Skeletal muscle tissue (tissue), 3 donors: ENCODE measurements at regions not wholly inside any gene's neighbourhood (a gene's known extent, or its start where the extent isn't known, plus 50 kb on each side); places are given as distances from the start of the nearest gene placed in this dataset.
"Not testable (repeated sequence)": the region's sequence is repeated elsewhere in the genome, so short reads cannot be mapped to it uniquely, and the experiment has no call there.

Source experiments
- H3K27ac ChIP-seq: one replicate; pipeline ENCODE4 v1.7.0; 2013; ENCODE audit warnings: mild to moderate bottlenecking, low read depth, low read length, inconsistent platforms
- H3K27me3 ChIP-seq, 3 donors: one replicate each; pipeline ENCODE4 v1.7.0; 2013; ENCODE audit warnings: low read length in 3 of 3; ENCODE audit not compliant: control insufficient read depth in 3 of 3, insufficient read depth in 3 of 3
- H3K36me3 ChIP-seq, 3 donors: one replicate each; pipeline ENCODE4 v1.7.0; 2013; ENCODE audit warnings: low read length in 3 of 3; ENCODE audit not compliant: control insufficient read depth in 3 of 3, insufficient read depth in 3 of 3
- H3K4me1 ChIP-seq, 3 donors: one replicate each; pipeline ENCODE4 v1.7.0; 2013; ENCODE audit warnings: low read length in 3 of 3, mild to moderate bottlenecking in 3 of 3; ENCODE audit not compliant: control insufficient read depth in 3 of 3, insufficient read depth in 3 of 3
- H3K4me3 ChIP-seq, 3 donors: one replicate each; pipeline ENCODE4 v1.7.0; 2013; ENCODE audit warnings: low read length in 3 of 3
- H3K9ac ChIP-seq, 3 donors: one replicate each; pipeline ENCODE4 v1.7.0; 2013; ENCODE audit warnings: low read length in 3 of 3, mild to moderate bottlenecking in 3 of 3, moderate library complexity in 2 of 3, low read depth in 1 of 3
- H3K9me3 ChIP-seq, 3 donors: one replicate each; pipeline ENCODE4 v1.7.0; 2013; ENCODE audit warnings: low read length in 3 of 3; ENCODE audit not compliant: control insufficient read depth in 3 of 3
- donor health status: Osteomylitis.

DNA sequence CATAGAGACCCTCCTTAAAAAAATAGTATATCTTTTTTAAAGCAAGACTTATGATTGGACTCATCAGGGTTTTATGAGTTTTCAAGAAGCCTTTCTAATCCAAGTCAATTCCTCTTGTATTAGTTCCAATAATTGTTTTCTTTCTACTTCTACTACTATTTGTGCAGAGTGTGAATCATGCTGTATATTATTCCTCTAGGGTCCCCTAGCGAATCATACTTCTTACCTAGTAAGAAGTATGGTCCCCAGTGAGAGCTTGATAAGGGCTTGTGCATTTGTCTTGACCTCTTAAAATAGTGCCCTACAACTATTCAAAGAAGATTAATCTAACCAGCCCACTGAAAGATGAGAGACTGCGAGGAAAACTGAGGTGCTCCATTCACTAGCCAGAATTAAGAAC, 715.7 kb upstream of the ZP4 start:
- Histone ChIP-seq H3K4me1 (no peaks in the 10 kb centered on the region), H3K36me3 (no peaks in the 10 kb centered on the region), H3K27ac (no peak overlapping the region), H3K9me3 (no peaks in the 10 kb centered on the region), H3K4me3 (no peak overlapping the region), H3K9ac (no peak overlapping the region), H3K27me3 (no peaks in the 10 kb centered on the region)

DNA sequence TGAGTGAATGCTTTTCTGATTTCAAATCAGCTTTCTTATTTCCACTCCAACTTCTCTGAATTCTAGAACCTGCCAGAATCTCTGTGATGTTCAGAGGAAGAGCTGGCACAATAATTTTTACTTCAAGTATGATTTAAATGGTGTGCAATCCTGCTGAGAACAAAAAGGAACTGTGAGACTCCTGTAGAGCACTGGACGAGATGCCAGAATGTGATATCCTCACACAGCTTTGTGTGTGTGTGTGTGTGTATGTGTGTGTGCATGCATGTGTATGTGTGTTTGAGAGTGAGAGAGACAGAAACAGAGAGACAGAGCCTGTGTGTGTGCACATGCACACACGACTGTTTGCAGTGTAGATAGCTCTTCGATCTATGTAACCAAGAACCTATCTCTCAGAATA, 713.6 kb upstream of the ZP4 start:
- H3K27me3 ChIP-seq, result no peaks in the 10 kb centered on the region
- no peak overlapping the region for H3K27ac ChIP-seq
- H3K9me3 ChIP-seq, result no peaks in the 10 kb centered on the region
- no peak overlapping the region for H3K9ac ChIP-seq
- no peaks in the 10 kb centered on the region for H3K4me1 ChIP-seq
- no peaks in the 10 kb centered on the region for H3K36me3 ChIP-seq
- H3K4me3 ChIP-seq, result no peak overlapping the region

DNA sequence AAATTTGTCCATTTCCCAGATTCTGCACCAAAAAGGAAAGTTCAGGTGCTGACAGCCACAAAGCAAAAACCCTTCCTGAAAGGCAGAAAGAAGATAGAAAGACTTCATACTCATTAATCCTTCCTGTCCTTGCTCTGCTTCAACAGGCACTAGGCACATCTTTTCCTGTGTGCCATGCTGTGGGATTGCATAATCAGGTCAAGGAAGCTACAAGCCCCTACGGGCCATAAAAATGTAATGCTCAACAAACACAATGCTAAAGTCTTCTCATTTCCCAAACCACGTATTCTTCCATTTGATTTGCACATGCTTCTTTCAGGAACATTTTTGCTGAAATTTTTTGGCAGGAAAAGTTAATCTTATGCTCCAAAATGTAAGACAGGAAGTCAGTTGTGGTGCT, 710.9 kb upstream of the ZP4 start:
- H3K36me3 ChIP-seq, H3K9ac ChIP-seq, H3K4me3 ChIP-seq, H3K27ac ChIP-seq, H3K4me1 ChIP-seq, H3K27me3 ChIP-seq, H3K9me3 ChIP-seq: not testable (repeated sequence)

- Histone ChIP-seq H3K27ac (no peak overlapping the region), H3K4me3 (no peak overlapping the region), H3K27me3 (no peaks in the 10 kb centered on the region), H3K9me3 (no peaks in the 10 kb centered on the region), H3K36me3 (no peaks in the 10 kb centered on the region), H3K4me1 (no peaks in the 10 kb centered on the region), H3K9ac (no peak overlapping the region)
Measured at GRCh38 chr1:238596703-238597102, 706.0 kb upstream of the ZP4 start.

GRCh38 chr1:238592621-238593020, 701.9 kb upstream of the ZP4 start:
- H3K27ac ChIP-seq, result no peak overlapping the region
- H3K4me3 ChIP-seq, result no peak overlapping the region

DNA sequence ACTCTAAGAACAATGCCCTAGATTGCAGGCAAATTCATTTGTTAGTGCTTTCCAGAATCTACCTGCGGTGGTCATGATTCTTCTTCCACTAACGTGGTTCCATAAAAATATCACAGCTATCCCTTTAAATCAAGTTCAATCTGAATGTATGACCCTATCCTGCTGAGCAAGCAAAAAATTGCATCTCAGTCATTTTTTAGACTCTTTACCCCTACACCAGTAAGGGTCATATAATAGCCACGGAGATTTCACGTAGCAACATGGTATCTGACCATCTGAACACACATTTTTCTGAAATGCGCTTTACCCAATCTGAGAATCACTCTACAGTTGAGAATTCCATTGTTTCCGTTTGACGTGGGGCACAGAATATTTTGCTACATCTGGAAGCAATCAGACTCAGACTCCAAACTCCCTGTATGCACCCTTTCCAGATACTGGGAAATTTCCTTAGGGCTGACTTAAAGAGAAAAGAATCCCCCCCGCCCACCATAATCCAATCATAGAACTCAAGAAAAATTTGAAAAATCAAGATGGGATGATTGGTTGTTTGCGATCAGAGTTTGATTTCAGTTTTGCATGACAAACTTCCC, 699.2 kb upstream of the ZP4 start:
- Histone ChIP-seq H3K9ac (no peak overlapping the region), H3K9me3 (no peaks in the 10 kb centered on the region), H3K27me3 (no peaks in the 10 kb centered on the region), H3K36me3 (no peaks in the 10 kb centered on the region), H3K27ac (no peak overlapping the region), H3K4me3 (no peak overlapping the region), H3K4me1 (no peaks in the 10 kb centered on the region)

More at GRCh38 chr1:238592621-238593020, 701.9 kb upstream of the ZP4 start:
- Histone ChIP-seq H3K4me1 (no peaks in the 10 kb centered on the region), H3K36me3 (no peaks in the 10 kb centered on the region), H3K27me3 (no peaks in the 10 kb centered on the region), H3K9ac (no peak overlapping the region), H3K9me3 (no peaks in the 10 kb centered on the region)

GRCh38 chr1:238582816-238583215, 692.1 kb upstream of the ZP4 start:
- Histone ChIP-seq H3K9ac (no peak overlapping the region), H3K27me3 (no peaks in the 10 kb centered on the region), H3K36me3 (no peaks in the 10 kb centered on the region), H3K4me1 (no peaks in the 10 kb centered on the region), H3K9me3 (peaks cover 0 to 3% (median 0%) of the 10 kb centered on the region in 3 donors), H3K4me3 (no peak overlapping the region), H3K27ac (no peak overlapping the region)

DNA sequence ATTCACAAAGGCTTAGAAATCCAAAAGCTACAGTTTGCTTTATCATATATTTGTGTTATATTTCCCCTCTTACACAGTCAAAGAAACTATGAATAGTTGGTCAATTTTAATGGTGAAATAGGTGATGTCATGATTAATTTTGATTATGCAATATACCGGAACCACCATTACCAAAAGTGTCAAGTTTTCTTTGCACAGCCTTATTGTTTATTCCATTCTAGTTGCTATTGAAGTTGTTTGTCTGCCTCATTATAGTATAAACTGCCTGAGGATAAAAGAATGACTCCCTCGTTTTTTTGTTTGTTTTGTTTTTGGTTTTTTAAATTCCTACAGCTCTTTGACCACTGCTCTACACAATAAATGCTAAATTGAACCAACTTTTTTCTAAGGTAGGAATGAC, 690.6 kb upstream of the ZP4 start:
- Histone ChIP-seq H3K4me1 (no peaks in the 10 kb centered on the region), H3K9me3 (peaks cover 0 to 3% (median 0%) of the 10 kb centered on the region in 3 donors), H3K9ac (no peak overlapping the region), H3K36me3 (no peaks in the 10 kb centered on the region), H3K27me3 (no peaks in the 10 kb centered on the region), H3K27ac (no peak overlapping the region), H3K4me3 (no peak overlapping the region)

DNA sequence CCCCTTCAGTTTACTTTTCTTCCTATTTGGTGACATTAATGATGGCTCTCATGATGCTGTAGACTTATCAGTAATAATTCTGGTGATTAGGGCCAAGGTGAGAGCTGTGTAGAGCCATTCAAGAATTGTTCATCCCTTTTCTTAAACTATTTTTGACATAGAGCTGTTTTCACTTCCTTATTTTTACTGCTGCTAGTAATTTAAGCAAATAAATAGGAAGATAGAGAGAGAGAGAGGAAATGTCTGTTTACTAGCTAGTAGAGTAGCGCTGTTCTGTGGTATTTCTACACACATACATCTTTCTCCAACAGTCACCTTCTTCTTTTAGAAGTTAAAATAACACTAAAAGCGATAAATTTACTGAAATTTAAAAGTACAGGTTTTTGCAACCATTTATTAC, 678.0 kb upstream of the ZP4 start:
- no peaks in the 10 kb centered on the region for H3K4me1 ChIP-seq
- H3K4me3 ChIP-seq, result no peak overlapping the region
- no peaks in the 10 kb centered on the region for H3K36me3 ChIP-seq
- H3K9ac ChIP-seq, result no peak overlapping the region
- no peaks in the 10 kb centered on the region for H3K27me3 ChIP-seq
- peaks cover 0 to 4% (median 3%) of the 10 kb centered on the region in 3 donors for H3K9me3 ChIP-seq
- no peak overlapping the region for H3K27ac ChIP-seq

GRCh38 chr1:238562341-238562740, 671.6 kb upstream of the ZP4 start:
- Histone ChIP-seq H3K36me3 (no peaks in the 10 kb centered on the region), H3K4me3 (no peak overlapping the region), H3K27me3 (no peaks in the 10 kb centered on the region), H3K9me3 (peaks cover 0 to 4% (median 3%) of the 10 kb centered on the region in 3 donors), H3K27ac (no peak overlapping the region), H3K9ac (no peak overlapping the region), H3K4me1 (no peaks in the 10 kb centered on the region)

DNA sequence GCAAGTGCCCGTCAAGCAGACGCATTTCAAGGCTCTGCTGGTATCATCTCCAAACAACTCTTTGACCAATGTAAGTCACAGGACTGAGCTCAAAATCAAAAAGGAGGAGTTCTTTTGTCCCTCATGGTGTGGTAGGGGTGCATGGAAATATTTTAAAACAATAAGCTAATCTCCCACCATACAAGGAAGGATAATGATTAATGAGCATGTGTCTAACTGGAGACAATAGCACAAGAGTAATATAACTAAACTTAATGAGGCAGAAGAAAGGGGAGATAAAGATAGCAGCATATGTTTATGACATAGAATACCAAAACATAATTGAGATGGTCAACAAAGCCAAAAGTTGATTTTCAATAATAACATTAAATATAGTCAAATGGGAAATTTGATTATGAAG, 668.0 kb upstream of the ZP4 start:
- Histone ChIP-seq H3K9ac (no peak overlapping the region), H3K27ac (no peak overlapping the region), H3K4me3 (no peak overlapping the region), H3K4me1 (no peaks in the 10 kb centered on the region), H3K9me3 (no peaks in the 10 kb centered on the region), H3K36me3 (no peaks in the 10 kb centered on the region), H3K27me3 (no peaks in the 10 kb centered on the region)
